ENCODE measurements at regions not wholly inside any gene's neighbourhood (a gene's known extent, or its start where the extent isn't known, plus 50 kb on each side); places are given as distances from the start of the nearest gene placed in this dataset.
A peak's percentile ranks its signal among the peaks of the same experiment; 100 is the strongest.

GRCh38 chr11:57069942-57070341 lies 81.2 kb downstream of the OR5AK2 start:
- no peak for DNase-seq (ENCODE audit: low read depth)
- no peak overlapping the region for H3K4me3 ChIP-seq (ENCODE audit: control insufficient read depth, low read depth, low read length)
- no peak for TF ChIP-seq CTCF (IDR thresholded peaks at IDR 0.05; ENCODE audit: control insufficient read depth, insufficient read depth, low read depth, low read length, missing control alignments)

GRCh38 chr11:57071829-57072228 lies 83.1 kb downstream of the OR5AK2 start:
- TF ChIP-seq CTCF (IDR thresholded peaks at IDR 0.05; ENCODE audit: control insufficient read depth, insufficient read depth, low read depth, low read length, missing control alignments), result no peak
- no peak overlapping the region for H3K4me3 ChIP-seq (ENCODE audit: control insufficient read depth, low read depth, low read length)
- DNase-seq (ENCODE audit: low read depth), result peak; percentile 11

GRCh38 chr11:57072640-57073039 lies 83.9 kb downstream of the OR5AK2 start:
- TF ChIP-seq CTCF (IDR thresholded peaks at IDR 0.05; ENCODE audit: control insufficient read depth, insufficient read depth, low read depth, low read length, missing control alignments), result no peak
- peak; percentile 98 for DNase-seq (ENCODE audit: low read depth)
- no peak overlapping the region for H3K4me3 ChIP-seq (ENCODE audit: control insufficient read depth, low read depth, low read length)

- no peak for TF ChIP-seq CTCF (IDR thresholded peaks at IDR 0.05; ENCODE audit: control insufficient read depth, insufficient read depth, low read depth, low read length, missing control alignments)
- no peak for DNase-seq (ENCODE audit: low read depth)
- no peak overlapping the region for H3K4me3 ChIP-seq (ENCODE audit: control insufficient read depth, low read depth, low read length)
Observed at GRCh38 chr11:57073128-57073527, 84.4 kb downstream of the OR5AK2 start.

- no peak overlapping the region for H3K4me3 ChIP-seq (ENCODE audit: control insufficient read depth, low read depth, low read length)
- DNase-seq (ENCODE audit: low read depth), result no peak
- TF ChIP-seq CTCF (IDR thresholded peaks at IDR 0.05; ENCODE audit: control insufficient read depth, insufficient read depth, low read depth, low read length, missing control alignments), result no peak
Observed at GRCh38 chr11:57081356-57081755, 92.6 kb downstream of the OR5AK2 start.

- TF ChIP-seq CTCF (IDR thresholded peaks at IDR 0.05; ENCODE audit: control insufficient read depth, insufficient read depth, low read depth, low read length, missing control alignments), result no peak
- DNase-seq (ENCODE audit: low read depth), result no peak
- no peak overlapping the region for H3K4me3 ChIP-seq (ENCODE audit: control insufficient read depth, low read depth, low read length)
Observed at GRCh38 chr11:57082125-57082524, 93.4 kb downstream of the OR5AK2 start.

Data from AG09309 (cell line).